Upper lobe of left lung (tissue), 4 donors: ENCODE measurements at regions not wholly inside any gene's neighbourhood (a gene's known extent, or its start where the extent isn't known, plus 50 kb on each side); places are given as distances from the start of the nearest gene placed in this dataset.

Experiments used
- CTCF ChIP-seq, 6 experiments: fragments of 450-650 bp in 4 of 6; fragments of 200-600 bp in 2 of 6; sonication (generic) in 2 of 6; IDR thresholded peaks; one replicate each; pipeline ENCODE4 v1.5.1; 2016 to 2019; ENCODE audit warnings: antibody characterized with exemption in 6 of 6
- EP300 ChIP-seq, 4 donors: sonication (generic); formaldehyde crosslinking; IDR thresholded peaks; one replicate each; pipeline ENCODE4 v1.5.1; 2017; ENCODE audit warnings: antibody characterized with exemption in 4 of 4, control low read depth in 2 of 4
- POLR2A ChIP-seq, 4 donors: fragments of 450-650 bp; IDR thresholded peaks; one replicate each; pipeline ENCODE4 v1.5.1; 2016 to 2017; ENCODE audit warnings: antibody characterized with exemption in 4 of 4, mild to moderate bottlenecking in 2 of 4
- POLR2AphosphoS5 ChIP-seq, 2 donors: sonication (generic); formaldehyde crosslinking; IDR thresholded peaks; one replicate each; pipeline ENCODE4 v1.5.1; 2017; ENCODE audit warnings: antibody characterized with exemption in 2 of 2

DNA sequence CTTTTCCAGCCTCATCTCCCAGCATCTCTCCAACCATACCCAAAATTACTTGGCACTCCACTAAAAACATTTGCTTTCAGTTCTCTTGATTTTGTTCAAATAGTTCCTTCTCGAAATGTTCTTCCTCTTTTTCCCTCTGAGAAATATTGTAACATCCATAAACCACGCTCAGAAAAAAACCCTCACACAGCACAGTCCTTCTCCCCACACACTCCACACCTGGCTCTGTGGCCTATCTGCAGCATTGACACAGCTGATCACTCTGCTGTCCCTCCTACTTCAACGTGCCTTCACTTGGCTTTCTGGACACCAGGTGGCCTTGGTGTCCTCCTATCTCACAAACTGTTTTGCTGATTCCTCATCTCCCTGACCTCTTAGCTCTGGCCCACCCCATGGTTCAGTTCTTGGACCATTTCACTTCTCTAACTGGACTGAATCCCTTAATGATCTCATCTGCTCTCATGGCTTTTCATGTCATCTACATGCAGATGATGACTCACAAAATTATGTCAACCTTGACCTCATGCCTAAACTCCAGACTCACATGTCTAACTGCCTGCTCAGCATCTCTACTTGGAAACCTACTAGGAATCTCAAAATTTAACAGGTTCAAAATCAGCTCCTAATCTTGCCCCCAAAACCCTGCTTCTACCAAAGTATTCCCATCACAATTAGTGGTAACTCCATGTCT, 93.3 kb downstream of the TRIM42 start:
- TF ChIP-seq CTCF (IDR thresholded peaks at IDR 0.05) (no peak), EP300 (IDR thresholded peaks at IDR 0.05) (no peak), POLR2AphosphoS5 (IDR thresholded peaks at IDR 0.05) (no peak), POLR2A (IDR thresholded peaks at IDR 0.05) (no peak)
